NCI-H526 (cell line): ENCODE measurements at regions not wholly inside any gene's neighbourhood (a gene's known extent, or its start where the extent isn't known, plus 50 kb on each side); places are given as distances from the start of the nearest gene placed in this dataset.

Experiments used
- DNase-seq, 2 experiments: peaks; one replicate each; lab custom pipeline; 2025; lab: John Stamatoyannopoulos, UW

GRCh38 chr13:31081316-31081715 lies 80.4 kb downstream of the HSPH1 start:
- no peak for DNase-seq

DNA sequence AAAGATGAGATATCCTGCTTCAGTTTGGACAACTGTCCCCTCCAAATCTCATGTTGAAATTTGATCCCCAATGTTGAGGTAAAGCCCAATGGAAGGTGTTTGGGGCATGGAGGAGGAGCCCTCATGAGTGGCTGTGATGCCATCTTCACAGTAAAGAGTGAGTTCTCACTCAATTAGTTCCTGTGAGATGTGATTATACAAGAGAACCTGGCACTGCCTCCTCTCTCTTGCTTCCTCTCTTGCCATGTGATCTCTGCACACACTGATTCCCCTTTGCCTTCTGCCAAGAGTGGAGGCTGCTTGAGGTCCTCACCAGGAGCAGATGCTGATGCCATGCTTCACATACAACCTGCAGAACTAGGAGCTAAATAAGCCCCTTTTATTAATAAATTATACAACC lies 86.9 kb downstream of the HSPH1 start:
- DNase-seq = no peak

DNA sequence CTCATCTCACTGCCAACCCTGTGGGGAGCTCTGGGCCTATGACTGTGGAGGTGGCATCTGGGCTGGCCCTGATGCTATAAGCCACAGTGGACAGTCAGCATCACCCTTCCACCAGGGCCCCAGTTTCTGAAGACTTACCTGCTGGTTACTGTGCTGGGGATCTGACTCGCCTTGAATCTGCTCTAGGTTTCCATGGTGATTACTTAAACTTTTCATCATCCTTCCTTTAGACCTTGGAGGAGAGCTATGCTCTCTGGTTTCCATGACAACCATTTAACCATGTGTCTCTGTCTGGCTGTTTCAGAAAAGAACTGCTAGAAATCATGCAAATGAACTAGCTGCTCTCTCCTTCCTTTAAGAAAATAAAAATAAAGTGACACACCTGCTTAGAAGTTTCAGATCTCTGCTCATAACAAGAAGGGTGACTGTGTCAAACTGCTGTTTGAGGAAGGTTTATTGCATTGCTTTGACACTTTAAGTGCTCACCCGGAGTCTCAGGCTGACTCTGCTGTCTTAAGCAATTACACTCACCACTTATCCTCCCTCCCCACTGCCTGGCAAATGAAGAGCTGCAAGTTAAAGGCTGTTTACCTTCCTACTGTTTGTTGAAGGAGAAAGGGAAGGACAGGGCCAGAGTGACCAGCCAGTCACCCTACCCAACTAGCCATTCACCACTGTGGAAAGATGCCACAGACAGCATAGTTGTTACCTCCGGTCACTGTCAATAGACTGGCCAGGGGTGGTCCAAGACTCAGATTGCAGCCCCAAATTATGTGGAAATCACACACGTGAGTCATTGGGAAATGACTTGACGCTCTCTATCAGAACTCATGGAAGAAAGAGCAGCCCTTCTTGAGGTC lies 87.6 kb downstream of the HSPH1 start:
- peak in 1 of 2 experiments; percentile 9 for DNase-seq

DNA sequence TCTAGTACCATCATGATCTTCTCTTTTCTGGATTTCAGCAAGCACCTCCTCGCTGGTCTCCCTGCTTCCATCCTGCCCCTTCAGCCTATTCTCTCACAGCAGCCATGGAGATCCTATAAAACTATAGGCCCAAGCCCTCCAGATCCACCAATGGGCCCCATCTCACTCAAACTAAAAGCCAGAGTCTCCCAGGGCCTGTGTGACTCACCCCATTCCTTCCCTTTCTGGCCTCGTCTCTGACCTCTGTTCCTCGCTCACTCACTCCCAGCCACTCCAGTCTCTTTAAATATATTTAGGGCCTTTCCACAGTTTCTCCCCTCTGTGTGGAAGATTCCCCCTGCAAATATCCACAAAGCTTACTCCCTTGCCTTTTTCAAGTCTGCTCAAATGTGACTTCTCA lies 89.7 kb downstream of the HSPH1 start:
- no peak for DNase-seq

DNA sequence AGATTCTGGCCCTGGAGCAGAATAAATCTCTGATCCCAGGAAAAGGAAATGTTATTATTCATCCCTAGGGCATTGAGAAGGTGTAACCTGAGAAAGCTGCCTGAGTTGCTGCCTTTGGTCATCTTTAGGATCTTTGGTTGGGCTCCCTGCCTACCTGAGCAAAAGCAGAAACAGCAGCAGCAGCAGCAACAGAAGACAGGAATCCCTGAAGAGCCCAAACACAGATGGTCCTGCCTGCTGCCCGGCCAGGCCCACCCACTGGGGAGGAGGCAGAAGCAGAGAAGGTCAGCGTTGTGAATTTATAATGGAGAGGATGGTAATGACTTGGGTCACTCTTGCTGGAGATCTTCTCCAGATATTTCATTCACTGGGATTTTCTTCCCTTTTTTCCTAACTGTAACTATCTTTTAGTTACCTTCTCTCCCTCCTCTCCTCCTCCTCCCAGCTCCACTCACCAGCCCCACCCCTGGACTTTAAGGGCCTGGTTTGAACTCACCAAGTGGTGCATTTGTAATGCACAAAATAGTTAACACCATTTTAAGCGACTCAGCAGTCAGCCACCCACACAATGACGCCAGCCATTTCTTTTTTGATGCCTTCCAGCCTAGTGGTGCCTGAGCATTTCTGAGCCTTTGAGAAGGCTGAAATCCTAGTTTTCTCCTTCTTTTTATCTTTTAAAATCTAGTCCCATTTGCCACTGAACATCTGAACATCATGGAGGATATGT lies 91.7 kb downstream of the HSPH1 start:
- DNase-seq = no peak

GRCh38 chr13:31068119-31068423 lies 93.6 kb downstream of the HSPH1 start:
- DNase-seq = no peak

DNA sequence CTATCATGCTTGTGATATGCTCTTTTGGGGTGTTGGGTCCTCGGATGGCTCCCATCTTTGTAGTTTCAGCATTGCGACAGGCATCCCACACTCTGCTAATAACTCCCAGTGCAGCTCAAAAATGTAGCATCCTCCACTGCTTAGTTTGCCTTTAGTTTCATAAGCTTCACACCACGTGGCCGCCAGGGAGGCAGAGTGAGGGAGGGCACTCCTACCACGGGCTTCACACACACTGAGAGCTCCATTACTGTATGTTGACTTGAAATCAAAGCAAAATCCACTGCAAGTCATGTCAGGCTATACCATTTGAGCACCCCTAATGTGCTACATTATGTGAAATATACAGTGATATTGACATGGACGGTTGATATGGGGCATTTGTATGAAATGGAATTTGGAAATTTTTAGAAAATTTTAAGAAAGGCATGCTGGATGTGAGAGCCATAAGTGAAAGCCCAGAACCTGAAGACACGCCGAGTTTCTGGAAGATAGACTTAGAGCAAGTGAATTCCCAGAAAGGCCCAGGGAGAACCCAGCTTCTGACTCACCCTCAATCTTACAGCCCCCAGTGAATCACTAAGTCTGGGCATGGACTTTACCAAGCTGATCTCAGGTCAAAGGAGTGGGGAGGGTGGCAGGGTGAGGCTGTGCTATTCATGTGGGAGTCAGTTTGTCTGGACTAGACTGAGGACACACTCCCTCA lies 94.1 kb downstream of the HSPH1 start:
- no peak for DNase-seq

GRCh38 chr13:31064636-31065035 lies 97.1 kb downstream of the HSPH1 start:
- DNase-seq = no peak

- DNase-seq = no peak
These were observed 97.9 kb downstream of the HSPH1 start for GRCh38 chr13:31063772-31064171.

GRCh38 chr13:31060655-31061054 lies 101.0 kb downstream of the HSPH1 start:
- DNase-seq = no peak

- no peak for DNase-seq
These were observed 101.5 kb downstream of the HSPH1 start for GRCh38 chr13:31060220-31060619.

- no peak for DNase-seq
These were observed 104.2 kb downstream of the HSPH1 start for GRCh38 chr13:31057403-31058033.

DNA sequence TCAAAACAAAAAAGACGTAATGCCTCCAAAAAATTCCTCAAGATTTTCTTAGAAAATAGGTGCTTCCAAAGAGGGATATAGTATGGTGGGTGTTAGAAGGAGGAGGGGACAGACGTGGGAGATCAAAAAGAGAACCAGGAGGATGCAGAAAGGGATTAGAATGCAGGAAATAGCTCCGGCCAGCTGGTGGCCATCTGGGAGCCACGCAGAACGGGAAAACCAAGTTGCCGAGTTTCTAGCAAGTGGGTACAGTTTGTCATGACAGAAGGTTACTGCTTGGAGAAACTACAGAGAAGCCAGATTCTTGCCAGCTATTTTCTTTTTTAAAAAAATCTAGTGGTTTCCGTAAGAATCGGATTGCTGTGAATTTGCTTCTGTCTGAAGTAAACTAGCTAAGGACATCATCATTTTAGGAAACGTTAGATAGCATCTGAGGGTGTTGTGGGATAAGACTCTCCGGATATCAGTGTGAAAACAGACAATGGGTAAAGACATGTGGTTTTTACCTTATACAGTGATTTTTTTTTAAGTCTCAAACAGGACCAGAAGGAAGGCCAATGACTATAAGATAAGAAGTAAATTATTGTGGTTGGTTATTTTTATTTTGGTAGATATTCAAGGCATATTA lies 104.9 kb downstream of the HSPH1 start:
- DNase-seq = no peak

GRCh38 chr13:31055589-31055988 lies 106.1 kb downstream of the HSPH1 start:
- DNase-seq = no peak

DNA sequence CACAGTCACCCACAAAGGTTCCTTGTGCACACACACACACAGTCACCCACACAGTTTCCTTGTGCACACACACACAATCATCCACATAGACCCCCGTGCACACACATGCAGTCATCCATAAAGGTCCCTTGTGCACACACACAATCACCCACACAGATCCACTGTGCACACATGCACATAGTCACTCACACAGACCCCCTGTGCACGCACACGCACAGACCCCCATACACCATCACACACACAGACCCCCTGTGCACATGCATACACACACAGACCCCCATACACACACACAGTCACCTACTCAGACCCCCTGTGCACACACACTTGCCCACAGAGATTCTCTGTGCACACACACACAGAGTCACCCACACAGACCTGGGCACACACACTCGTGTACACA lies 107.1 kb downstream of the HSPH1 start:
- DNase-seq = no peak

- no peak for DNase-seq
These were observed 107.8 kb downstream of the HSPH1 start for GRCh38 chr13:31053896-31054295.

GRCh38 chr13:31053091-31053490 lies 108.6 kb downstream of the HSPH1 start:
- DNase-seq = no peak

DNA sequence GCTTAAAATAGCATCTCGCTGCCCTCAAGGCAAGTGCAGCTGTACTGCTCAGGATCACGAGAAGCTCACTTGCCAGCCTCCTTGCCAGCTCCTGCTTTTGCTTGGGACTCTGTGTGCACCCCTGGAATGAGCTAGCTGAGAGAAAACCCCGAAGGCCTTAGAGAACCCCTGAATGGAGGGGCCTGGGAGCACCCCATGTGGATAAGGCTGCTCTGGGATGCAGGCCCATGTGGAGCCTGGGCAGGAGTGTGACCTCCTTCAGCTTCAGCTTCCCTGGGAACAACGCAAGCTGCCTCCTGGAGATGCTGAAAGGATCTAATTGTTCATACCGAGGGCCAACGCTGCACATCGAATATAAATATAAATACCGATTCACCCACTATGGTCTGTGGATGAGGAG lies 109.2 kb downstream of the HSPH1 start:
- no peak for DNase-seq

DNA sequence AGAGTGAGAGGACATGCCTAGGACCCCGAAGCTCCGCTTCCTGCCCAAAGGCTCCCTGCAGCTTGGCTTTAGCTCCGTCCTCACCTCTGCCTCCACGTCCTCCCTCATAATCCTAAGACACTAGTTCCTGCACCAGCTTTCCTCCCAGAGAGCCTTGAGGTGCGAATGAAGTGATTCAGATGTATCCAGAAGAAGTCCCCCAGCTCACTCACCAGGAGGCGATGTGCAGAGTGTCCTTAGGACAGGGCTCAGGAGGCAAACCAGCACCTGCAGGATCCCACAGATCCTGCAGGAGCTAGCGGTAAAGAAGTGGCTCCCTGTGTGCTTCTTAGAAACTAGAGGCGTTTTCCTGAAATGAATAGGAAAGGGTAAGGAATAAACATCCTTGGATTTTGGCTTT lies 109.7 kb downstream of the HSPH1 start:
- DNase-seq = peak in 1 of 2 experiments; percentile 31

DNA sequence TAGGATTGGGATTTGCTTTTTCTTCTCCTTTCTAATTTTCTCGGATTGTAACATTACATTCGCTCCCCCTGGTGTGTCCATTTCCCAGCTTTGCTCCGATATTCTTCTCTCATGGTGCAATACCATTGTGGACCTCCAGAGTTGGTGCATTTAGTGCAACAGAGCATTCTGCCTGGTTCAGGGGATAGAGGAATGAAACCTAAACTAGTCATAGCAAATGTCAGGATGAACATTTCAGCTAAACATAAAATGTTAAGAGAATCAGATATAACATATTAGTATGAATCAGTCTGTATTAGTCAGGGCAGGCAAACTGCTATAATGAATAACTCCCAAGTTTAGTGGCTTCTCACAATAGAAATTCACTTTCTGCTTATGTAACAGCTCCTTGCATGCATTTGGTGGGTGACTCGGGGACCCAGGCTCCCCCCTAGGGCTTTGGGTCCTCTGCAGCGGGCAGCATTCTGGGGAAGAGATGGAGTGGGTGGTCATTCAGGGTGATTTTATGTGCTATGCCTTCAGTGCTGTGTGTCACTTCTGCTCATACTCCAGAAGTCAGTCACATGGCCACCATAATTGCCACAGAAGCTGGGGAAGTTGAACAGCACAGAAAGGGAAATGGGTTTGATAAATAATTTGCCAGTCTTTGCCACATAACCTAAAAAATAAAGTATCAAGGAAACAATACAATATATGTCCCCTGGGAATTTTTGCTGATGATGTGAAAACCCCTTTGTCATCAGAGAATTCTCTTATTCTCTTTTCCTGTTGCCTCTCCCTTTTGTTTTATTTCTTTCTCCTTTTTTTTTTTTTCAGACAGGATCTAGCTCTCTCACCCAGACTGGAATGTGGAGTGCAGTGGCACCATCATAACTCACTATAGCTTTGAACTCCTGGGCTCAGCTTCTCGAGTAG lies 111.0 kb downstream of the HSPH1 start:
- DNase-seq = no peak

GRCh38 chr13:31049833-31050232 lies 111.9 kb downstream of the HSPH1 start:
- DNase-seq = no peak
